OCI-LY1 (cell line): ENCODE measurements at regions not wholly inside any gene's neighbourhood (a gene's known extent, or its start where the extent isn't known, plus 50 kb on each side); places are given as distances from the start of the nearest gene placed in this dataset.

Experiments used
- CTCF ChIP-seq: fragments of 200-600 bp; sonication (generic), shearing (Covaris generic); IDR thresholded peaks from 2 replicates; pipeline ENCODE4 v1.5.1; 2017; ENCODE audit warnings: mild to moderate bottlenecking, antibody characterized with exemption, low read length, moderate library complexity, mixed read lengths
- EZH2 ChIP-seq: fragments of 200-600 bp; sonication (generic), shearing (Covaris generic); IDR thresholded peaks from 2 replicates; pipeline ENCODE4 v1.8.0; 2017; ENCODE audit warnings: borderline replicate concordance, mixed run types, mild to moderate bottlenecking, antibody characterized with exemption, low read length, moderate library complexity, mixed read lengths

DNA sequence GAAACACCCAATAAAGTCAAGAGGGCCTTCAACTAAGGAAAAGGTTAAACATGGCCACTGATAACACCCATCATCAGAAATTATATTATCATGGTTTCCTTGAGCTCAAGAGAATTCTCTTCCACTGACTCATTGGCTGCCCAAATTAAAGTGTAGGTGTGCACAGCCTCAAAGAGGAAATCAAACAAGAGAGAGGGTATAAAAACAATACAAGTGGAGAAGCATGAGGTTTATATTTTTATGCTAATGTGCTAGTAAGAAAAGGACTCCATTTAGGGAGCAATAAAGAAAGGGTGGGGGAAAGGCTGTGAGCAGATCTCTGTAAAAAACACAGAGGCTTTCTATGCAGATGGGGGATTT, 168.8 kb upstream of the VRK2 start:
- no peak for TF ChIP-seq CTCF
- TF ChIP-seq EZH2: no peak
